BLaER1 (cell line): ENCODE measurements at regions not wholly inside any gene's neighbourhood (a gene's known extent, or its start where the extent isn't known, plus 50 kb on each side); places are given as distances from the start of the nearest gene placed in this dataset.

Source experiments
- H3K27ac ChIP-seq: shearing (Covaris generic); formaldehyde crosslinking; 2 replicates; pipeline ENCODE4 v1.8.1; 2022
- H3K27me3 ChIP-seq: shearing (Covaris generic); formaldehyde crosslinking; 2 replicates; pipeline ENCODE4 v1.8.1; 2022
- H3K36me3 ChIP-seq: shearing (Covaris generic); formaldehyde crosslinking; 2 replicates; pipeline ENCODE4 v1.8.1; 2022
- H3K4me1 ChIP-seq: shearing (Covaris generic); formaldehyde crosslinking; 2 replicates; pipeline ENCODE4 v1.8.1; 2022
- H3K4me2 ChIP-seq: shearing (Covaris generic); formaldehyde crosslinking; 2 replicates; pipeline ENCODE4 v1.8.1; 2022
- H3K4me3 ChIP-seq: shearing (Covaris generic); formaldehyde crosslinking; 2 replicates; pipeline ENCODE4 v1.8.1; 2022
- H3K9ac ChIP-seq: shearing (Covaris generic); formaldehyde crosslinking; 2 replicates; pipeline ENCODE4 v1.8.1; 2022
- H3K9me3 ChIP-seq: shearing (Covaris generic); formaldehyde crosslinking; 2 replicates; pipeline ENCODE4 v1.8.1; 2022
- H4K20me1 ChIP-seq: shearing (Covaris generic); formaldehyde crosslinking; 2 replicates; pipeline ENCODE4 v1.8.1; 2022
- Cebpa-rat ChIP-seq: shearing (Covaris generic); IDR thresholded peaks from 2 replicates; pipeline ENCODE4 v1.8.1; 2022

GRCh38 chr9:16246785-16247184, 623.7 kb downstream of the BNC2 start:
- no peak overlapping the region for H3K9ac ChIP-seq
- no peaks in the 10 kb centered on the region for H3K27me3 ChIP-seq
- no peak overlapping the region for H3K27ac ChIP-seq
- H4K20me1 ChIP-seq, result no peaks in the 10 kb centered on the region
- peaks cover 17% of the 10 kb centered on the region; the same call in 1 of the 2 replicates for H3K4me1 ChIP-seq
- no peaks in the 10 kb centered on the region for H3K36me3 ChIP-seq
- TF ChIP-seq Cebpa-rat, result no peak
- 0 out of 2 replicates have a peak, but pooled peaks cover 4% of the 10 kb centered on the region for H3K9me3 ChIP-seq
- H3K4me3 ChIP-seq, result no peak overlapping the region
- no peak overlapping the region for H3K4me2 ChIP-seq

GRCh38 chr9:16247188-16247875, 623.1 kb downstream of the BNC2 start:
- Histone ChIP-seq H4K20me1 (no peaks in the 10 kb centered on the region), H3K4me3 (no peak overlapping the region), H3K27me3 (no peaks in the 10 kb centered on the region), H3K9me3 (0 out of 2 replicates have a peak, but pooled peaks cover 4% of the 10 kb centered on the region), H3K9ac (no peak overlapping the region), H3K4me2 (no peak overlapping the region), H3K27ac (no peak overlapping the region), H3K4me1 (peaks cover 11% of the 10 kb centered on the region; the same call in 1 of the 2 replicates), H3K36me3 (no peaks in the 10 kb centered on the region)
- TF ChIP-seq Cebpa-rat, result no peak

DNA sequence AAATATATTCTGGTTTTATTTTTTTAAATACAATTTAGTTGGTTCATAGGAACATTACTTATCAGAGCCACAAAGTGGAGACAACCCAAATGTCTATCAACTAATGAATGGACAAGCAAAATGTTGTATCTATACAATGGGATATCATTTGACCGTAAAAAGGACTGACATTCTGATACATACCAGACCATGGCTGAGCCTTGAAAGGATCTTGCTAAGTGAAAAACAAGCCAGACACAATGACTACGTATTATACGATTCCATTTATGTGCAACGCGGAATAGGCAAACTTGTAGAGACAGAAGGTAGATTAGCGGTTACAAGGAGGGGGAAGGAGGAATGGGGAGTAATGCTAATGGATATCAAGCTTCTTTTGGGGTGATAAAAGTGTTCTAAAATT, 621.6 kb downstream of the BNC2 start:
- no peak for TF ChIP-seq Cebpa-rat
- Histone ChIP-seq H3K27ac (no peak overlapping the region), H3K9me3 (0 out of 2 replicates have a peak, but pooled peaks cover 4% of the 10 kb centered on the region), H3K4me2 (no peak overlapping the region), H4K20me1 (no peaks in the 10 kb centered on the region), H3K36me3 (no peaks in the 10 kb centered on the region), H3K27me3 (no peaks in the 10 kb centered on the region), H3K4me3 (no peak overlapping the region), H3K4me1 (peaks cover 16% of the 10 kb centered on the region), H3K9ac (no peak overlapping the region)

DNA sequence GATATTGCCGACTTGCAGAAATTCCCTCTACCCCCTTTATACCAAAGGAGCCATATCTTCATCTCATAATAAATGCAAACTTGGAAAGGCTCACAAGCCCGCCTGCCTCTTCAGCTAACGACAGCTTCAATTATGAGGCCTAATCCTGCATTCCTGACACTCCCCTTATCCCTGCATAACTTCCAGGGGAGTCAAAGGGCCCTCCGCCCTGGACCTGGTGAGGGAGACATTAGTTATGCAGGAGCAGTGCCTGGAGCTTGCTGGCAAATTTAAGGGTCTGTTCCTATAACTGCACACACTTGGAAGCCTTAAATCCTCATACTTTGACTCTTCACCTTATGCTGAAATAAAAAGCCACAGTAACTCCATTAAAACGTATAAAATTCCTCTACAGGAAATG, 617.9 kb downstream of the BNC2 start:
- Histone ChIP-seq H4K20me1 (no peaks in the 10 kb centered on the region), H3K4me1 (peaks cover 43% of the 10 kb centered on the region), H3K9me3 (0 out of 2 replicates have a peak, but pooled peaks cover 11% of the 10 kb centered on the region), H3K4me2 (no peak overlapping the region), H3K27me3 (no peaks in the 10 kb centered on the region), H3K27ac (no peak overlapping the region), H3K9ac (no peak overlapping the region), H3K4me3 (no peak overlapping the region), H3K36me3 (no peaks in the 10 kb centered on the region)
- no peak for TF ChIP-seq Cebpa-rat

GRCh38 chr9:16254674-16255073, 615.8 kb downstream of the BNC2 start:
- Histone ChIP-seq H3K36me3 (no peaks in the 10 kb centered on the region), H3K4me2 (peak overlapping the region; percentile 82), H3K9ac (0 out of 2 replicates have a peak overlapping the region, but pooled peaks have one; percentile 1), H3K4me1 (peaks cover 62% of the 10 kb centered on the region), H3K4me3 (peak overlapping the region; percentile 7; the same call in 1 of the 2 replicates), H3K9me3 (0 out of 2 replicates have a peak, but pooled peaks cover 9% of the 10 kb centered on the region), H3K27me3 (no peaks in the 10 kb centered on the region), H4K20me1 (no peaks in the 10 kb centered on the region), H3K27ac (peak overlapping the region; percentile 42; the same call in 1 of the 2 replicates)
- TF ChIP-seq Cebpa-rat, result no peak

GRCh38 chr9:16255217-16255616, 615.3 kb downstream of the BNC2 start:
- 0 out of 2 replicates have a peak overlapping the region, but pooled peaks have one; percentile 1 for H3K9ac ChIP-seq
- peak overlapping the region; percentile 42; the same call in 1 of the 2 replicates for H3K27ac ChIP-seq
- no peaks in the 10 kb centered on the region for H3K36me3 ChIP-seq
- no peaks in the 10 kb centered on the region for H3K27me3 ChIP-seq
- no peaks in the 10 kb centered on the region for H4K20me1 ChIP-seq
- TF ChIP-seq Cebpa-rat, result no peak
- H3K4me2 ChIP-seq, result peak overlapping the region; percentile 82
- peak overlapping the region; percentile 7; the same call in 1 of the 2 replicates for H3K4me3 ChIP-seq
- H3K4me1 ChIP-seq, result peaks cover 64% of the 10 kb centered on the region
- 0 out of 2 replicates have a peak, but pooled peaks cover 9% of the 10 kb centered on the region for H3K9me3 ChIP-seq

- H3K4me3 ChIP-seq, result no peak overlapping the region
- TF ChIP-seq Cebpa-rat, result no peak
- no peak overlapping the region for H3K9ac ChIP-seq
- 0 out of 2 replicates have a peak, but pooled peaks cover 9% of the 10 kb centered on the region for H3K9me3 ChIP-seq
- H3K27me3 ChIP-seq, result no peaks in the 10 kb centered on the region
- no peak overlapping the region for H3K4me2 ChIP-seq
- H3K36me3 ChIP-seq, result no peaks in the 10 kb centered on the region
- no peak overlapping the region for H3K27ac ChIP-seq
- peaks cover 73% of the 10 kb centered on the region for H3K4me1 ChIP-seq
- H4K20me1 ChIP-seq, result no peaks in the 10 kb centered on the region
Observed at GRCh38 chr9:16257604-16258003, 612.9 kb downstream of the BNC2 start.

- Histone ChIP-seq H3K4me2 (peak overlapping the region; percentile 56), H3K4me1 (peaks cover 72% of the 10 kb centered on the region), H3K9me3 (0 out of 2 replicates have a peak, but pooled peaks cover 9% of the 10 kb centered on the region), H3K27ac (no peak overlapping the region), H3K9ac (no peak overlapping the region), H4K20me1 (no peaks in the 10 kb centered on the region), H3K27me3 (no peaks in the 10 kb centered on the region), H3K36me3 (no peaks in the 10 kb centered on the region), H3K4me3 (no peak overlapping the region)
- no peak for TF ChIP-seq Cebpa-rat
Observed at GRCh38 chr9:16258191-16258590, 612.3 kb downstream of the BNC2 start.

DNA sequence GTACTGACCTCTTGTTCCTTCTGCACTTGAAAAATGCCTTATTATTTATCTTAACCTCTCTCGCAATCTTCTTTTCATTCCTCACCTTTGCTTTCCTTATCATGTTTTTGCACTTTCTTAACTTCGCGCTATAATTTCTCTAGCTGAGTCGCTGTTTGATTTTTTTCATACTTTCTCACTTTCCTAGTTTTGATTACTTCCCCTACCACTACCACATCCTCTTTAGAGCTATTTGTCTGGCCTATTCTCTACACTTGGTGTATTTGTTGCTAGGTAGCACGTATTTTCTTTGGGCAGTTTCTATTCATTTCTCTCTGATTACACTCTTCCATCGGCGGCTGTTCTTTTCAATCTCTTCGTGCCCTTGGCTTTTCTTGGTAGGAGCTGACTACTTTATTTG, 611.8 kb downstream of the BNC2 start:
- no peaks in the 10 kb centered on the region for H4K20me1 ChIP-seq
- H3K9ac ChIP-seq, result no peak overlapping the region
- H3K27ac ChIP-seq, result no peak overlapping the region
- 0 out of 2 replicates have a peak, but pooled peaks cover 9% of the 10 kb centered on the region for H3K9me3 ChIP-seq
- TF ChIP-seq Cebpa-rat, result no peak
- no peaks in the 10 kb centered on the region for H3K36me3 ChIP-seq
- peak overlapping the region; percentile 56 for H3K4me2 ChIP-seq
- no peaks in the 10 kb centered on the region for H3K27me3 ChIP-seq
- H3K4me3 ChIP-seq, result no peak overlapping the region
- peaks cover 66% of the 10 kb centered on the region for H3K4me1 ChIP-seq
